Stomach (tissue), 4 donors: ENCODE measurements at regions not wholly inside any gene's neighbourhood (a gene's known extent, or its start where the extent isn't known, plus 50 kb on each side); places are given as distances from the start of the nearest gene placed in this dataset.

ENCODE experiments used
- CTCF ChIP-seq, 7 experiments: fragments of 450-650 bp in 4 of 7; fragments of 200-600 bp in 3 of 7; sonication (generic) in 3 of 7; IDR thresholded peaks; one replicate each; pipeline ENCODE4 v1.5.1; 2016 to 2019; ENCODE audit warnings: antibody characterized with exemption in 7 of 7, control low read depth in 2 of 7, mild to moderate bottlenecking in 1 of 7
- POLR2A ChIP-seq, 4 donors: fragments of 450-650 bp; IDR thresholded peaks; one replicate each; pipeline ENCODE4 v1.6.1; 2016; ENCODE audit warnings: antibody characterized with exemption in 4 of 4, control low read depth in 2 of 4, mild to moderate bottlenecking in 1 of 4, moderate library complexity in 1 of 4

GRCh38 chrX:147736045-147736444 is 175.7 kb upstream of the FMR1 start:
- TF ChIP-seq CTCF (IDR thresholded peaks at IDR 0.05) (no peak), POLR2A (IDR thresholded peaks at IDR 0.05) (no peak)
